Nephron (organoid): ENCODE measurements at regions not wholly inside any gene's neighbourhood (a gene's known extent, or its start where the extent isn't known, plus 50 kb on each side); places are given as distances from the start of the nearest gene placed in this dataset.

Experiments
- H3K27ac Mint-ChIP-seq, 3 experiments: 2 replicates each; pipeline ENCODE4 v1.8.0; 2020; ENCODE audit warnings: mixed read lengths in 3 of 3, mild to moderate bottlenecking in 2 of 3, moderate library complexity in 1 of 3
- H3K27me3 Mint-ChIP-seq: 2 replicates; pipeline ENCODE4 v1.8.0; 2021; ENCODE audit warnings: low read depth, mild to moderate bottlenecking, moderate library complexity, mixed read lengths
- H3K36me3 Mint-ChIP-seq: 2 replicates; pipeline ENCODE4 v1.8.0; 2020; ENCODE audit warnings: low read depth, mixed read lengths
- H3K4me1 Mint-ChIP-seq: 2 replicates; pipeline ENCODE4 v1.8.0; 2020; ENCODE audit warnings: mixed read lengths
- H3K4me3 Mint-ChIP-seq, 3 experiments: 2 replicates each; pipeline ENCODE4 v1.8.0; 2020; ENCODE audit warnings: mild to moderate bottlenecking in 3 of 3, mixed read lengths in 3 of 3, moderate library complexity in 2 of 3
- H3K9me3 Mint-ChIP-seq: 2 replicates; pipeline ENCODE4 v1.8.0; 2020; ENCODE audit warnings: mixed read lengths
- TF ChIP-seq, protein P1 (sequence below), 3 experiments: fragments of 200-600 bp; sonication (generic); IDR thresholded peaks; one replicate each; pipeline ENCODE4 v1.5.0; 2021; ENCODE audit warnings: antibody characterized with exemption in 3 of 3; ENCODE audit not compliant: unreplicated experiment in 3 of 3

- TF ChIP-seq, protein P1, sequence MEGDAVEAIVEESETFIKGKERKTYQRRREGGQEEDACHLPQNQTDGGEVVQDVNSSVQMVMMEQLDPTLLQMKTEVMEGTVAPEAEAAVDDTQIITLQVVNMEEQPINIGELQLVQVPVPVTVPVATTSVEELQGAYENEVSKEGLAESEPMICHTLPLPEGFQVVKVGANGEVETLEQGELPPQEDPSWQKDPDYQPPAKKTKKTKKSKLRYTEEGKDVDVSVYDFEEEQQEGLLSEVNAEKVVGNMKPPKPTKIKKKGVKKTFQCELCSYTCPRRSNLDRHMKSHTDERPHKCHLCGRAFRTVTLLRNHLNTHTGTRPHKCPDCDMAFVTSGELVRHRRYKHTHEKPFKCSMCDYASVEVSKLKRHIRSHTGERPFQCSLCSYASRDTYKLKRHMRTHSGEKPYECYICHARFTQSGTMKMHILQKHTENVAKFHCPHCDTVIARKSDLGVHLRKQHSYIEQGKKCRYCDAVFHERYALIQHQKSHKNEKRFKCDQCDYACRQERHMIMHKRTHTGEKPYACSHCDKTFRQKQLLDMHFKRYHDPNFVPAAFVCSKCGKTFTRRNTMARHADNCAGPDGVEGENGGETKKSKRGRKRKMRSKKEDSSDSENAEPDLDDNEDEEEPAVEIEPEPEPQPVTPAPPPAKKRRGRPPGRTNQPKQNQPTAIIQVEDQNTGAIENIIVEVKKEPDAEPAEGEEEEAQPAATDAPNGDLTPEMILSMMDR (IDR thresholded peaks at IDR 0.05; ENCODE audit: unreplicated experiment in 3 of 3) = no peak
- H3K9me3 Mint-ChIP-seq = no peaks in the 10 kb centered on the region
- no peaks in the 10 kb centered on the region for H3K27me3 Mint-ChIP-seq
- no peak overlapping the region for H3K27ac Mint-ChIP-seq
- no peaks in the 10 kb centered on the region for H3K4me1 Mint-ChIP-seq
- no peak overlapping the region for H3K4me3 Mint-ChIP-seq
- no peaks in the 10 kb centered on the region for H3K36me3 Mint-ChIP-seq
These were observed 1486.6 kb downstream of the AACS start for GRCh38 chr12:126551869-126552268.

- Mint-ChIP-seq H3K27me3 (peaks cover 5% of the 10 kb centered on the region), H3K36me3 (no peaks in the 10 kb centered on the region), H3K4me3 (no peak overlapping the region), H3K4me1 (no peaks in the 10 kb centered on the region), H3K9me3 (no peaks in the 10 kb centered on the region), H3K27ac (no peak overlapping the region)
- TF ChIP-seq, protein P1 (IDR thresholded peaks at IDR 0.05; ENCODE audit: unreplicated experiment in 3 of 3) = no peak
These were observed 1489.4 kb downstream of the AACS start for GRCh38 chr12:126554625-126555024.

- H3K36me3 Mint-ChIP-seq = no peaks in the 10 kb centered on the region
- no peaks in the 10 kb centered on the region for H3K9me3 Mint-ChIP-seq
- no peaks in the 10 kb centered on the region for H3K4me1 Mint-ChIP-seq
- TF ChIP-seq, protein P1 (IDR thresholded peaks at IDR 0.05; ENCODE audit: unreplicated experiment in 3 of 3) = no peak
- no peak overlapping the region for H3K4me3 Mint-ChIP-seq
- H3K27ac Mint-ChIP-seq = no peak overlapping the region
- H3K27me3 Mint-ChIP-seq = peaks cover 10% of the 10 kb centered on the region
These were observed 1492.4 kb downstream of the AACS start for GRCh38 chr12:126557659-126558058.

GRCh38 chr12:126558219-126558618, 1493.0 kb downstream of the AACS start:
- Mint-ChIP-seq H3K4me3 (no peak overlapping the region), H3K27me3 (peaks cover 10% of the 10 kb centered on the region), H3K36me3 (no peaks in the 10 kb centered on the region), H3K4me1 (no peaks in the 10 kb centered on the region), H3K27ac (no peak overlapping the region), H3K9me3 (no peaks in the 10 kb centered on the region)
- TF ChIP-seq, protein P1 (IDR thresholded peaks at IDR 0.05; ENCODE audit: unreplicated experiment in 3 of 3) = no peak

DNA sequence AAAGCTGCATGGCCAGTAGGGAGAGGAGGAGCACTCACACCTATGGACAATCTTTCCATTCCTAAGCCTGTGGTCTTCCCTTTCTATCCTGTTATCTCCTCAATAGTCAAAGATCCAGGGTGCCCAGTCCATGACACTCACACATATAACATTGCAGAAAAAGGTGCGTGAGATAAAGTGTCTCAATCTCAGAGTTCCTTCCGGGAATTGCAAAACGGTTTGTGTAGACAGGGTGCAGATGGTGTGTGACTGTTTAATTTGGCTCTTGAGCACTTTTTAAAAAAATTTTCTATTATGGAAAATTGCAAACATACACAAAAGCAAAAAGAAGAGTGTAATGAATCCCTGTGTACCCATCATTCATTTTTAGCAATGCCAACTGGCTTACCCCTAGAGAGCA, 1493.6 kb downstream of the AACS start:
- Mint-ChIP-seq H3K4me1 (no peaks in the 10 kb centered on the region), H3K27me3 (peaks cover 10% of the 10 kb centered on the region), H3K36me3 (no peaks in the 10 kb centered on the region), H3K4me3 (no peak overlapping the region), H3K9me3 (no peaks in the 10 kb centered on the region), H3K27ac (no peak overlapping the region)
- TF ChIP-seq, protein P1 (IDR thresholded peaks at IDR 0.05; ENCODE audit: unreplicated experiment in 3 of 3) = no peak

GRCh38 chr12:126567016-126567415, 1501.8 kb downstream of the AACS start:
- Mint-ChIP-seq H3K4me1 (no peaks in the 10 kb centered on the region), H3K36me3 (peaks cover 3% of the 10 kb centered on the region), H3K27me3 (peaks cover 4% of the 10 kb centered on the region), H3K9me3 (peaks cover 7% of the 10 kb centered on the region), H3K4me3 (no peak overlapping the region), H3K27ac (no peak overlapping the region)
- TF ChIP-seq, protein P1 (IDR thresholded peaks at IDR 0.05; ENCODE audit: unreplicated experiment in 3 of 3) = no peak
